K562 (cell line): ENCODE measurements at regions not wholly inside any gene's neighbourhood (a gene's known extent, or its start where the extent isn't known, plus 50 kb on each side); places are given as distances from the start of the nearest gene placed in this dataset.

ENCODE experiments used
- BHLHE40 ChIP-seq: IDR thresholded peaks from 2 replicates; pipeline ENCODE4 v1.6.1; 2011; ENCODE audit warnings: low read length, improper control_type of control experiment
- BMI1 ChIP-seq: fragments of 150-350 bp; IDR thresholded peaks from 2 replicates; pipeline ENCODE4 v1.6.1; 2014; ENCODE audit warnings: low read length
- CBFA2T3 ChIP-seq: fragments of 450-650 bp; IDR thresholded peaks from 2 replicates; pipeline ENCODE4 v1.6.1; 2017
- CEBPB ChIP-seq: fragments of 450-650 bp; IDR thresholded peaks from 2 replicates; pipeline ENCODE4 v1.6.1; 2016; ENCODE audit warnings: missing genetic modification characterization, missing compliant biosample characterization
- DACH1 ChIP-seq: fragments of 450-650 bp; IDR thresholded peaks from 2 replicates; pipeline ENCODE4 v1.6.1; 2018; ENCODE audit not compliant: partially characterized antibody
- ELF4 ChIP-seq: fragments of 450-650 bp; formaldehyde crosslinking; IDR thresholded peaks from 2 replicates; pipeline ENCODE4 v1.4.0; 2022; ENCODE audit warnings: missing genetic modification characterization
- KAT8 ChIP-seq: fragments of 450-650 bp; IDR thresholded peaks from 2 replicates; pipeline ENCODE4 v1.6.1; 2016; ENCODE audit warnings: low read depth, mild to moderate bottlenecking
- SMARCA4 ChIP-seq: fragments of 450-650 bp; IDR thresholded peaks from 2 replicates; pipeline ENCODE4 v1.6.1; 2016
- TCF3 ChIP-seq: sonication (generic); formaldehyde crosslinking; IDR thresholded peaks from 2 replicates; pipeline ENCODE4 v1.4.0; 2020; ENCODE audit warnings: mild to moderate bottlenecking, missing genetic modification reagents
- TF ChIP-seq, protein P1 (sequence below), 3 experiments: IDR thresholded peaks in 2 of 3; conservative IDR thresholded peaks in 1 of 3; 2 replicates each; pipeline ENCODE4 v1.5.1; 2011 to 2012; ENCODE audit warnings: low read length in 3 of 3, mild to moderate bottlenecking in 3 of 3, control low read depth in 2 of 3, improper control_type of control experiment in 1 of 3, inconsistent platforms in 1 of 3, low read depth in 1 of 3, mixed read lengths in 1 of 3, moderate library complexity in 1 of 3; ENCODE audit not compliant: insufficient read depth in 2 of 3

DNA sequence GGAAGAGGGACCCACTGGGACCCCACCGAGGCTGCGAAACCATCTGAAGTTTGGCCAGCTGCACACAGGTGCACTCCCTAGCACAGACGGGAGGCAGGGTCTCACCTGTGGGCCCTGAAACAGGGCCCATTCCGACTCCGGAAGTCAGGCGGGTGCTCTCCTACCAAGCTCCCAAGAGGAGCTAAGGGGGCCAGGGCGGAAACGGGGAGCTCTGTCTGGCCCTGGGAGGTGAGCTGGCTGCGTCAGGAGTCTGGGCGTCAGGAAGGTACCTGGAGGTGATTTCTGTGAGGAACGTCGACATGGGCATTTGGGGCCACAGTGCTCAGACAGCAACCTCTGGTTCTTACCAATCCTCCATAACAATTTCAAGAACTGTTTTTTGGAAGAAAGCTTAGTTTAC is 411.7 kb downstream of the TCERG1L start:
- TF ChIP-seq, protein P1, sequence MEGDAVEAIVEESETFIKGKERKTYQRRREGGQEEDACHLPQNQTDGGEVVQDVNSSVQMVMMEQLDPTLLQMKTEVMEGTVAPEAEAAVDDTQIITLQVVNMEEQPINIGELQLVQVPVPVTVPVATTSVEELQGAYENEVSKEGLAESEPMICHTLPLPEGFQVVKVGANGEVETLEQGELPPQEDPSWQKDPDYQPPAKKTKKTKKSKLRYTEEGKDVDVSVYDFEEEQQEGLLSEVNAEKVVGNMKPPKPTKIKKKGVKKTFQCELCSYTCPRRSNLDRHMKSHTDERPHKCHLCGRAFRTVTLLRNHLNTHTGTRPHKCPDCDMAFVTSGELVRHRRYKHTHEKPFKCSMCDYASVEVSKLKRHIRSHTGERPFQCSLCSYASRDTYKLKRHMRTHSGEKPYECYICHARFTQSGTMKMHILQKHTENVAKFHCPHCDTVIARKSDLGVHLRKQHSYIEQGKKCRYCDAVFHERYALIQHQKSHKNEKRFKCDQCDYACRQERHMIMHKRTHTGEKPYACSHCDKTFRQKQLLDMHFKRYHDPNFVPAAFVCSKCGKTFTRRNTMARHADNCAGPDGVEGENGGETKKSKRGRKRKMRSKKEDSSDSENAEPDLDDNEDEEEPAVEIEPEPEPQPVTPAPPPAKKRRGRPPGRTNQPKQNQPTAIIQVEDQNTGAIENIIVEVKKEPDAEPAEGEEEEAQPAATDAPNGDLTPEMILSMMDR (IDR thresholded peaks at IDR 0.05 in 2 of 3, conservative IDR thresholded peaks at IDR 0.05 in 1 of 3; ENCODE audit: insufficient read depth in 2 of 3, low read depth in 1 of 3, low read length in 3 of 3), result no peak
- no peak for TF ChIP-seq CEBPB
- no peak for TF ChIP-seq BMI1
- TF ChIP-seq KAT8, result no peak
- no peak for TF ChIP-seq CBFA2T3
- TF ChIP-seq ELF4, result no peak
- TF ChIP-seq BHLHE40, result no peak
- TF ChIP-seq SMARCA4, result no peak
- TF ChIP-seq DACH1, result no peak
- no peak for TF ChIP-seq TCF3 (CRISPR knock-in tag)
